AG08396 (cell line): ENCODE measurements at regions not wholly inside any gene's neighbourhood (a gene's known extent, or its start where the extent isn't known, plus 50 kb on each side); places are given as distances from the start of the nearest gene placed in this dataset.
A peak's percentile ranks its signal among the peaks of the same experiment; 100 is the strongest.
"Not testable (repeated sequence)": the region's sequence is repeated elsewhere in the genome, so short reads cannot be mapped to it uniquely, and the experiment has no call there.

ENCODE experiments used
- DNase-seq: peaks from one replicate; pipeline ENCODE4 v3.0.0; 2012; ENCODE audit warnings: low spot score, mixed read lengths

- no peak for DNase-seq
Measured at GRCh38 chr19:29154163-29154562, 58.8 kb downstream of the UQCRFS1 start.

- no peak for DNase-seq
Measured at GRCh38 chr19:29145756-29146155, 67.2 kb downstream of the UQCRFS1 start.

GRCh38 chr19:29143183-29143582 lies 69.8 kb downstream of the UQCRFS1 start:
- no peak for DNase-seq

GRCh38 chr19:29139227-29139626 lies 73.7 kb downstream of the UQCRFS1 start:
- no peak for DNase-seq

GRCh38 chr19:29138206-29138605 lies 74.7 kb downstream of the UQCRFS1 start:
- DNase-seq = not testable (repeated sequence)

- no peak for DNase-seq
Measured at GRCh38 chr19:29131456-29131855, 81.5 kb downstream of the UQCRFS1 start.

- DNase-seq = no peak
Measured at GRCh38 chr19:29129148-29129547, 83.8 kb downstream of the UQCRFS1 start.

GRCh38 chr19:29128203-29128602 lies 84.7 kb downstream of the UQCRFS1 start:
- no peak for DNase-seq

- no peak for DNase-seq
Measured at GRCh38 chr19:29122185-29122584, 90.8 kb downstream of the UQCRFS1 start.

DNA sequence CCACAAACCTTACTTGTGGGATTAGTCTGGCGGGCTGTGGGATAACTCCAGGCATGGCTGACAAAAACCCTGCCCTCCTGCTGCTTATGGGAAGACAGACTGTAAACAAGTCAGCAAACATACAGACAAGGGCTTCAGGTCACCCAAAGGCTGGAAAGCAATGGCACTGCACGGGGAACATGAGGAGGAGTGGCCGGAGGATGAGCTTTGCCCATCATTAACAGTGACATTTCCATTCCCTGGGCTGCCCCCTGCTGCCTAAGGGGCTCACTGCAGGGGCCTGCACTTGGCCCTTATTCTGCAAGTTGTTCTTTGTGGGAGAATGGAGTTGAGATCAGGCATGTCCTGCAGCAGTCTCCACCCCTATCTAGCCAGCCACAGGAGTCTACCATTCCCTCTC lies 91.3 kb downstream of the UQCRFS1 start:
- peak; percentile 51 for DNase-seq

GRCh38 chr19:29120466-29120865 lies 92.5 kb downstream of the UQCRFS1 start:
- no peak for DNase-seq

GRCh38 chr19:29119590-29119989 lies 93.4 kb downstream of the UQCRFS1 start:
- peak; percentile 29 for DNase-seq

DNA sequence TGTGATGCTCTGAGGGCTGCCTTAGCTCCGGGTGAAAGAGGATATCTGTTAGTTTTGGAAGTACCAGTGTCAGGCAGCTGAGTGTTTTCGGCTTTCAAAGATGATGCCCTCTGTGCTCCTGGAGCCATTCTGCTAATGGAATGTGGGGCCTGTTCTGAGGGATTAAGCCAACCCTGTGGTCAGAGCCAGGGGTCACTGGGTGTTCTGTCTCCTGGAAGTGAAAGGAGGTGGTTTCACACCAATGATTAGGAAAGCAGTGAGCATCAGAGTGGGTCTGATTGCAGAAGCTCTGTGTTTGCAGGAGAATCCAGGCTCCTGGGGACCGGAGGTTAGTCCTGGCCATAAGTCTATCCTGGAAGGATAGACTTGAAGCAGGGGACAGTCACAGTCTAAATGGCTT lies 94.6 kb downstream of the UQCRFS1 start:
- DNase-seq = no peak

GRCh38 chr19:29117926-29118325 lies 95.0 kb downstream of the UQCRFS1 start:
- DNase-seq = no peak

GRCh38 chr19:29115181-29115580 lies 97.8 kb downstream of the UQCRFS1 start:
- no peak for DNase-seq

DNA sequence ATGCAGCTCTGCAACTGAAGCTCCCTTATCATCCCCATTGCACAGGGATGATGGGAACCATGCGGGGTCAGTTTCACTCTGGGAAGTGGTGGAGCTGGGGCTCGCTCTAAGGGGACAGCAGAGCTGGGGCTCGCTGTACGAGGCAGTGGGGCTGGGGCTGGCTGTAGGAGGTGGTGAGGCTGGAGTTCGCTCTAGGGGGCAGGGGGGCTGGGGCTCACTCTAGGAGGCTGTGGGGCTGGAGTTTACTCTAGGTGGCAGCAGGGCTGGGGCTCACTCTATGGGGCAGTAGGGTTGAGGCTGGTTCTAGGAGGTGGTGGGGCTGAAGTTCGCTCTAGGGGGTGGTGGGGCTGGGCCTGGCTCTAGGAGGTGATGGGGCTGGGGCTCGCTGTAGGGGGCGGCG lies 99.1 kb downstream of the UQCRFS1 start:
- no peak for DNase-seq

DNA sequence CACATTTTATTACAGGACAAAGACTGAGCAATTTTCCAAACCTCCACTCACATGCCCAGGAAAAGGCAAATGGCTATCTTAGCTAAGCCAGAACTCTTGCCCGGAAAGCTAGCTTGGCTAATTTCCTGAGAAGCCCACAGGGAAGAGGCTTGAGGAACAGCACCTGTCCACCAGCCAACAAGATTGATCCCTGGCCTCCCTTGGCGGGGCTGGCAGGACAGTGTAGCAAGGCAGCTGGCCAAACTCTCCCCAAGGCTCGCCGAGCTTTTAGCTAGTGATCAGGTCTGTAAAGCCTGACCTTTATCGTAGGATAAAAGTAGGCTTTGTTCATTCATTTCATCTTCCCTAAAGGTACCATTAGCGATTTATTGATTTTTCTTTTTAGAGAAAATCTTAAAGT lies 101.4 kb downstream of the UQCRFS1 start:
- DNase-seq = no peak

- no peak for DNase-seq
Measured at GRCh38 chr19:29107831-29108230, 105.1 kb downstream of the UQCRFS1 start.

- DNase-seq = no peak
Measured at GRCh38 chr19:29106346-29106885, 106.5 kb downstream of the UQCRFS1 start.

DNA sequence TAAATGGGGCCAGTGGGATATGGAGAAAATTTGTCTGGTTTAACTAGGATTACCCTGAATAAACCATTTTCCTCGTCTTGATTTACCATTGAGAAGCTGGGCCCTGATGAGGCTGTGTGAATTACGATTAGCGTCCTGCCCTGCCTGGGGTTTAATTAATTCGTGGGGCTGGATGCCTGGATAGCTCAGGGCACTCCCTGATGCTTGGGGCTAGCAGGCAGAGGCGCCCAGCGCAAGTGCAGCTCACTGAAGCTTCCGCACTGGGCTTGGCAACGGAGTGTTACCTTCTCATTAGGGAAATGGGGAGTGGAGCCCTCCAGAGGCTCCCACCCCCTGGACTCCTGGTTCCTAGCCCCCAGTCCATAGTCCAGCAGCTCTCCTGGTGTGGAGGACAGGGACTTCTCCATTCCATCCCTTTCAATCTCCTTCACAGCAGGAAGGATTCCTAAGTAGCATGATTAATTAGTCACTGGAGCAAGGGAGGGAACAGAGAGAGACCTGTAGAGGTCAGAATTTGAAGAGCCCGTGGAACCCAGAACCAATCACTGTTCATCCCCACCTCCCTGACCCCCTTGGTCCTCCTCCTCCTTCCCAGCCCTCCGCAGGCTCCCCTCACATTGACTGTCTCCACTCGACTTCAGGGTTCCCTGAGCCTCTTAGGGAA lies 107.2 kb downstream of the UQCRFS1 start:
- no peak for DNase-seq

- DNase-seq = no peak
Measured at GRCh38 chr19:29104605-29105241, 108.2 kb downstream of the UQCRFS1 start.

- DNase-seq = peak; percentile 91
Measured at GRCh38 chr19:29098863-29099481, 114.0 kb downstream of the UQCRFS1 start.

- DNase-seq = no peak
Measured at GRCh38 chr19:29098091-29098490, 114.9 kb downstream of the UQCRFS1 start.
